DND-41 (cell line): ENCODE measurements at regions not wholly inside any gene's neighbourhood (a gene's known extent, or its start where the extent isn't known, plus 50 kb on each side); places are given as distances from the start of the nearest gene placed in this dataset.

Experiments
- ATAC-seq: fragments of 200-7000 bp; cut with Tn5 transposase; 3 replicates; pipeline ENCODE4 v1.9.1; 2021; ENCODE audit warnings: low read depth; ENCODE audit not compliant: insufficient read depth
- DNase-seq: peaks from one replicate; pipeline ENCODE4 v3.0.0-alpha.2; 2020
- H2AFZ ChIP-seq: 2 replicates; pipeline ENCODE4 v1.6.0; 2012; ENCODE audit warnings: low read depth, low read length
- H3K27ac ChIP-seq: 2 replicates; pipeline ENCODE4 v1.5.1; 2012; ENCODE audit warnings: low read length, inconsistent platforms
- H3K27me3 ChIP-seq: fragments of 200-600 bp; sonication (generic); 2 replicates; pipeline ENCODE4 v1.6.0; 2012; ENCODE audit warnings: low read length, mild to moderate bottlenecking, inconsistent platforms; ENCODE audit not compliant: insufficient read depth, poor library complexity
- H3K36me3 ChIP-seq: 2 replicates; pipeline ENCODE4 v1.5.1; 2012; ENCODE audit warnings: low read length, inconsistent platforms; ENCODE audit not compliant: insufficient read depth
- H3K4me1 ChIP-seq: 2 replicates; pipeline ENCODE4 v1.5.1; 2012; ENCODE audit warnings: mild to moderate bottlenecking, low read length; ENCODE audit not compliant: insufficient read depth
- H3K4me2 ChIP-seq: 2 replicates; pipeline ENCODE4 v1.6.0; 2012; ENCODE audit warnings: mild to moderate bottlenecking, moderate library complexity, low read length, inconsistent platforms; ENCODE audit not compliant: insufficient read depth
- H3K4me3 ChIP-seq, 2 experiments: fragments of 200-600 bp in 1 of 2; shearing (Covaris generic) in 1 of 2; 2 replicates each; pipeline ENCODE4 v1.5.1; 2012 to 2016; ENCODE audit warnings: inconsistent platforms in 2 of 2, low read length in 2 of 2, mild to moderate bottlenecking in 2 of 2, low read depth in 1 of 2, moderate library complexity in 1 of 2
- H3K79me2 ChIP-seq: 2 replicates; pipeline ENCODE4 v1.6.0; 2012; ENCODE audit warnings: low read length, inconsistent platforms; ENCODE audit not compliant: insufficient read depth
- H3K9ac ChIP-seq: 2 replicates; pipeline ENCODE4 v1.6.0; 2012; ENCODE audit warnings: low read depth, mild to moderate bottlenecking, inconsistent platforms, low read length, moderate library complexity
- H3K9me3 ChIP-seq: 2 replicates; pipeline ENCODE4 v1.5.1; 2012; ENCODE audit warnings: low read length, moderate library complexity, mild to moderate bottlenecking, inconsistent platforms; ENCODE audit not compliant: insufficient read depth, severe bottlenecking
- H4K20me1 ChIP-seq: 2 replicates; pipeline ENCODE4 v1.6.0; 2012; ENCODE audit warnings: low read length; ENCODE audit not compliant: insufficient read depth
- CTCF ChIP-seq: IDR thresholded peaks from 2 replicates; pipeline ENCODE4 v1.5.1; 2012; ENCODE audit warnings: borderline replicate concordance, low read length, moderate library complexity, mild to moderate bottlenecking; ENCODE audit not compliant: poor library complexity, severe bottlenecking; ENCODE audit errors: extremely low read depth
- EZH2 ChIP-seq: IDR thresholded peaks from 3 replicates; pipeline ENCODE4 v1.6.1; 2012; ENCODE audit warnings: borderline replicate concordance, low read depth, mild to moderate bottlenecking, moderate library complexity, low read length, inconsistent platforms; ENCODE audit not compliant: severe bottlenecking

- no peak for TF ChIP-seq EZH2
- TF ChIP-seq CTCF, result no peak
- Histone ChIP-seq H3K9me3 (no peaks in the 10 kb centered on the region), H3K9ac (no peak overlapping the region), H3K36me3 (no peaks in the 10 kb centered on the region), H3K27ac (no peak overlapping the region), H3K79me2 (no peaks in the 10 kb centered on the region), H2AFZ (no peak overlapping the region), H3K27me3 (no peaks in the 10 kb centered on the region), H3K4me1 (no peaks in the 10 kb centered on the region), H3K4me2 (no peak overlapping the region), H4K20me1 (no peaks in the 10 kb centered on the region), H3K4me3 (no peak overlapping the region)
- DNase-seq, result no peak
- no peak for ATAC-seq
Observed at GRCh38 chr12:102730996-102731395, 186.0 kb downstream of the PAH start.

GRCh38 chr12:102728506-102729242 lies 188.4 kb downstream of the PAH start:
- no peak for ATAC-seq
- Histone ChIP-seq H3K9ac (no peak overlapping the region), H3K4me2 (no peak overlapping the region), H4K20me1 (no peaks in the 10 kb centered on the region), H3K9me3 (no peaks in the 10 kb centered on the region), H3K4me3 (no peak overlapping the region), H2AFZ (no peak overlapping the region), H3K27me3 (peaks cover 3% of the 10 kb centered on the region), H3K27ac (no peak overlapping the region), H3K36me3 (no peaks in the 10 kb centered on the region), H3K79me2 (no peaks in the 10 kb centered on the region), H3K4me1 (no peaks in the 10 kb centered on the region)
- DNase-seq, result no peak
- TF ChIP-seq CTCF, result no peak
- no peak for TF ChIP-seq EZH2

GRCh38 chr12:102726686-102727085 lies 190.4 kb downstream of the PAH start:
- no peak for ATAC-seq
- no peaks in the 10 kb centered on the region for H3K36me3 ChIP-seq
- TF ChIP-seq EZH2 (no peak), CTCF (no peak)
- H3K27ac ChIP-seq, result no peak overlapping the region
- no peaks in the 10 kb centered on the region for H3K9me3 ChIP-seq
- H2AFZ ChIP-seq, result no peak overlapping the region
- peaks cover 3% of the 10 kb centered on the region for H3K27me3 ChIP-seq
- H3K4me2 ChIP-seq, result no peak overlapping the region
- DNase-seq, result no peak
- H3K79me2 ChIP-seq, result no peaks in the 10 kb centered on the region
- H3K4me1 ChIP-seq, result no peaks in the 10 kb centered on the region
- H3K4me3 ChIP-seq, result no peak overlapping the region
- H4K20me1 ChIP-seq, result no peaks in the 10 kb centered on the region
- no peak overlapping the region for H3K9ac ChIP-seq
